ENCODE measurements at regions not wholly inside any gene's neighbourhood (a gene's known extent, or its start where the extent isn't known, plus 50 kb on each side); places are given as distances from the start of the nearest gene placed in this dataset.

- Histone ChIP-seq H3K4me2 (ENCODE audit: low read depth, low read length) (no peak overlapping the region), H3K9ac (ENCODE audit: insufficient read depth, low read depth, low read length) (no peak overlapping the region), H2AFZ (ENCODE audit: low read length) (no peak overlapping the region), H3K79me2 (ENCODE audit: insufficient read depth, low read length) (no peaks in the 10 kb centered on the region), H3K4me1 (ENCODE audit: insufficient read depth, low read length) (0 out of 2 replicates have a peak, but pooled peaks cover under 1% of the 10 kb centered on the region), H3K36me3 (replicated peaks in 1 of 2; ENCODE audit: control insufficient read depth in 1 of 2, insufficient read depth in 2 of 2, low read length in 2 of 2) (no peaks in the 10 kb centered on the region), H3K4me3 (replicated peaks in 1 of 3; ENCODE audit: insufficient read depth in 1 of 3, low read depth in 2 of 3, low read length in 3 of 3) (no peak overlapping the region), H3K9me3 (ENCODE audit: low read length) (no peaks in the 10 kb centered on the region), H3K27ac (ENCODE audit: extremely low read length, insufficient read depth, low read length) (no peak overlapping the region), H3K27me3 (ENCODE audit: control insufficient read depth in 1 of 2, insufficient read depth in 2 of 2, low read length in 2 of 2) (no peaks in the 10 kb centered on the region; a peak in 2 of 5 replicates), H4K20me1 (ENCODE audit: insufficient read depth, low read length) (no peaks in the 10 kb centered on the region)
- ChIA-PET CTCF (ENCODE audit: low intra/inter-chr PET ratio, low total read pairs) (no interaction called here), POLR2A (no interaction called here)
- DNase-seq (ENCODE audit: low spot score) (no peak), ATAC-seq (no peak), FAIRE-seq (no peak)
- 21% methylated on average over 2 of the region's 2 CpGs for WGBS (ENCODE audit: low lambda C conversion rate)
- in situ Hi-C loops (cut with HindIII; ENCODE audit: extremely low pct_ligation_motif_present, low pct_unique_long_range_greater_than_20kb): no loop called here
- TF ChIP-seq, protein P1, sequence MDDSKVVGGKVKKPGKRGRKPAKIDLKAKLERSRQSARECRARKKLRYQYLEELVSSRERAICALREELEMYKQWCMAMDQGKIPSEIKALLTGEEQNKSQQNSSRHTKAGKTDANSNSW (CRISPR knock-in tag; IDR thresholded peaks at IDR 0.05; ENCODE audit: borderline replicate concordance): no peak
- TF ChIP-seq PAWR (CRISPR knock-in tag; IDR thresholded peaks at IDR 0.05; ENCODE audit: borderline replicate concordance) (no peak), KDM6A (CRISPR knock-in tag; IDR thresholded peaks at IDR 0.05; ENCODE audit: low read depth) (no peak), SETDB1 (CRISPR knock-in tag; IDR thresholded peaks at IDR 0.05; ENCODE audit: borderline replicate concordance) (no peak), TBX2 (CRISPR knock-in tag; IDR thresholded peaks at IDR 0.05; ENCODE audit: borderline replicate concordance) (no peak), HMGXB4 (CRISPR knock-in tag; IDR thresholded peaks at IDR 0.05; ENCODE audit: borderline replicate concordance in 1 of 2, low read depth in 1 of 2) (no peak)
- no TSS peak for BruUV-seq (replicated peaks)
- intact Hi-C loops (cut with micrococcal nuclease; ENCODE audit: unreplicated experiment): no loop called here
Measured at GRCh38 chr3:27554706-27555105, 70.5 kb upstream of the SLC4A7 start.
